IgD-negative memory B cell (primary cell): ENCODE measurements at regions not wholly inside any gene's neighbourhood (a gene's known extent, or its start where the extent isn't known, plus 50 kb on each side); places are given as distances from the start of the nearest gene placed in this dataset.

Source experiments
- H3K27ac Mint-ChIP-seq, 3 donors: one replicate each; pipeline ENCODE4 v1.8.0; 2020 to 2022; ENCODE audit warnings: mild to moderate bottlenecking in 3 of 3, mixed read lengths in 3 of 3, moderate library complexity in 1 of 3
- H3K27me3 Mint-ChIP-seq: one replicate; pipeline ENCODE4 v1.8.0; 2021; ENCODE audit warnings: mixed read lengths
- H3K36me3 Mint-ChIP-seq: one replicate; pipeline ENCODE4 v1.8.0; 2020; ENCODE audit warnings: mild to moderate bottlenecking, mixed read lengths
- H3K4me1 Mint-ChIP-seq, 3 donors: one replicate each; pipeline ENCODE4 v1.8.0; 2020 to 2022; ENCODE audit warnings: mixed read lengths in 3 of 3, mild to moderate bottlenecking in 1 of 3
- H3K4me3 Mint-ChIP-seq, 4 donors: one replicate each; pipeline ENCODE4 v1.8.0; 2020 to 2022; ENCODE audit warnings: mild to moderate bottlenecking in 4 of 4, mixed read lengths in 4 of 4, moderate library complexity in 3 of 4
- H3K9me3 Mint-ChIP-seq, 3 donors: one replicate each; pipeline ENCODE4 v1.8.0; 2020 to 2021; ENCODE audit warnings: mixed read lengths in 3 of 3, mild to moderate bottlenecking in 1 of 3

DNA sequence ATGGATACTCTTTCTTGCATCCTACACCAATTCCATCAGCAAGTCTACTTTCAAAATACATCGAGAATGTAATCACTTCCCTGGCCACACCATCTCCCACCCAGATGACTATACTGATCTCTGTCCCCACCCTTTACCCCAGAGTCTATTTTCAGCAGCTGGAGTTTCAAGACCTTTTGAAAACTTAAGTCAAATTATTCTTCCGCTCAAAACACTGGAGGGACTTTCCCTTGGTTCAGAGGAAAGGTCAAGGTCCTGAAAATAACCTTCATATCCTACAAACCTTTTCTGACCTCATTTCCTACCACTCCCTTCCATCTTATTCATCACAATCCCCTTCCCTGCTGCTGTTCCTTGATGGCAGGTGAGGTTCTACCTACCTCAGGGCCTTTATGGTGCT, 58.8 kb upstream of the LYPD6 start:
- Mint-ChIP-seq H3K4me1 (peaks cover 8 to 11% (median 10%) of the 10 kb centered on the region in 3 donors), H3K36me3 (no peaks in the 10 kb centered on the region), H3K4me3 (peak overlapping the region in 2 of 4 donors; percentile 50 to 77), H3K27me3 (peaks cover 11% of the 10 kb centered on the region), H3K9me3 (peaks cover 1 to 16% (median 12%) of the 10 kb centered on the region in 3 donors), H3K27ac (peak overlapping the region in 1 of 3 donors; percentile 25)

DNA sequence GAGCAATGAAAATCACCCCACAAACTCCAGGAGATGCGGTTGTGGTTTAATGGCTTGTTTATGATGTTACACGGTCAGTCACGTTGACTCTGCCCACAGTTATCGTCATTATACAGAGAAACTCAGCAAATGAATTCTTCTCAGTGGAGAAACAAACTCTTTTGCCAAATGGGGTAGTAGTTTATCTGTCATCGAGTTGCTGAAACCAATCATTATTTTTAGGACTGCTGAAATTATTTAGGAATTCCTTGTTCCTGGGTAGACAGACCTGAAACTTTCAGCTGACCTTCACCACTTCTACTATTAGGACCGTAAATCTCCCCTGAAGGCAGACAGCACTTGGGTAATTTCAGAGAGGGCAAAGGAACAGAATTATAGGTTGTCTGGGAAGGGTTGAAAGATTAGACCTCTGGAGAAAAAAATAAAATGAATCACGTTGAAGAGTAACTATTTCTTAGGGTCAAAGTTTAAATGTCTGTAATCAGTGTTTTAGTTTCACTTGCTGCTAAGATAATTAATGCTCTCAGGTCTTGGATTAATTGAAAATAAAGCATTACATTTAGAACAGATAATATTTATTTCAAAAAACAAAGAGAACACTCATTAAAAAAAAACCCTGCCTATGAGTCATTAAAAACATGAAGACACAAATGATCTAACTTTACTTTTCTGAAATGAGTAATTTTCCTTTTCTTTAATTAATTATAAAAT, 52.1 kb upstream of the LYPD6 start:
- Mint-ChIP-seq H3K9me3 (no peaks in the 10 kb centered on the region), H3K27ac (no peak overlapping the region), H3K27me3 (peaks cover 7% of the 10 kb centered on the region), H3K4me1 (peaks cover 0 to 4% (median 0%) of the 10 kb centered on the region in 3 donors), H3K4me3 (no peak overlapping the region), H3K36me3 (no peaks in the 10 kb centered on the region)

DNA sequence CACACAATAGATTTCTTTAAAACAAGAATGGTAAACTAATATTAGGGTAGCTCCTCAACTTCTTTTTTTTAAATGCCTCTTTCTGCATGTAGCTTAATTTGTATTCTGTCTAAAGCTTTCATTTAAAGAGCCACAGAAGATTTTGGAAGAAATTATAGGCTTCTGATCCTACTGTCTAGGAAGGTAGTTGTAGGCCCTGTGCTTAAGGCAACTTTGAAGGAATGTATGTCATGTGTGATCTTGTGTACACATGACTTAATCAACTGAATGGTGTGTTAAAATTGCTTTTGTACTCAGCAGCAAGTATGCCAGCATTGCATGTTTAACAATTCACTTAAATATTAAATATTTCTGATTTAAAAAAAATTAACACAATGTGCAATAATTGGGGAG, 51.5 kb upstream of the LYPD6 start:
- no peak overlapping the region for H3K4me3 Mint-ChIP-seq

More for the DNA sequence above, 51.5 kb upstream of the LYPD6 start:
- H3K27ac Mint-ChIP-seq, result no peak overlapping the region
- H3K36me3 Mint-ChIP-seq, result no peaks in the 10 kb centered on the region
- peaks cover 0 to 4% (median 0%) of the 10 kb centered on the region in 3 donors for H3K4me1 Mint-ChIP-seq
- peaks cover 7% of the 10 kb centered on the region for H3K27me3 Mint-ChIP-seq
- no peaks in the 10 kb centered on the region for H3K9me3 Mint-ChIP-seq
